Uterus (tissue), 3 donors: ENCODE measurements at regions not wholly inside any gene's neighbourhood (a gene's known extent, or its start where the extent isn't known, plus 50 kb on each side); places are given as distances from the start of the nearest gene placed in this dataset.

Experiments
- DNase-seq, 2 donors: peaks; one replicate each; pipeline ENCODE4 v3.0.0-alpha.2; 2019 to 2020
- H3K27ac ChIP-seq, 2 donors: fragments of 200-600 bp; sonication (generic); 1 replicate in 1 of 2; 2 replicates in 1 of 2; pipeline ENCODE4 v1.5.1; 2016 to 2018
- H3K27me3 ChIP-seq, 2 donors: fragments of 200-600 bp; sonication (generic); one replicate each; pipeline ENCODE4 v1.5.1; 2018 to 2019; ENCODE audit warnings: control low read depth in 1 of 2
- H3K36me3 ChIP-seq, 2 donors: fragments of 200-600 bp; sonication (generic); one replicate each; pipeline ENCODE4 v1.5.1; 2019; ENCODE audit warnings: control low read depth in 1 of 2
- H3K4me1 ChIP-seq, 2 donors: fragments of 200-600 bp; sonication (generic); one replicate each; pipeline ENCODE4 v1.5.1; 2018 to 2019; ENCODE audit warnings: control low read depth in 1 of 2
- H3K4me3 ChIP-seq, 2 donors: fragments of 200-600 bp; sonication (generic); 1 replicate in 1 of 2; 2 replicates in 1 of 2; pipeline ENCODE4 v1.5.1; 2018 to 2019; ENCODE audit warnings: mild to moderate bottlenecking in 1 of 2
- H3K9me3 ChIP-seq, 2 donors: fragments of 200-600 bp; sonication (generic); one replicate each; pipeline ENCODE4 v1.5.1; 2019; ENCODE audit warnings: control low read depth in 1 of 2
- POLR2A ChIP-seq, 2 donors: fragments of 450-650 bp; IDR thresholded peaks; one replicate each; pipeline ENCODE4 v1.6.1; 2016; ENCODE audit warnings: antibody characterized with exemption in 2 of 2, mild to moderate bottlenecking in 1 of 2, moderate library complexity in 1 of 2
- intact Hi-C: fragments of 100-400 bp; cut with DNase I; formaldehyde crosslinking; loops from one replicate; pipeline ENCODE4 v1.15.1; 2023; ENCODE audit warnings: low total_unique reads
- TF ChIP-seq, protein P1 (sequence below), 4 experiments: fragments of 200-600 bp in 2 of 4; fragments of 450-650 bp in 2 of 4; sonication (generic) in 2 of 4; IDR thresholded peaks; one replicate each; pipeline ENCODE4 v1.5.1; 2016 to 2019; ENCODE audit warnings: antibody characterized with exemption in 4 of 4, mild to moderate bottlenecking in 2 of 4, moderate library complexity in 1 of 4
- donor health status: DM: yes; HTN: yes; CAD: no.

DNA sequence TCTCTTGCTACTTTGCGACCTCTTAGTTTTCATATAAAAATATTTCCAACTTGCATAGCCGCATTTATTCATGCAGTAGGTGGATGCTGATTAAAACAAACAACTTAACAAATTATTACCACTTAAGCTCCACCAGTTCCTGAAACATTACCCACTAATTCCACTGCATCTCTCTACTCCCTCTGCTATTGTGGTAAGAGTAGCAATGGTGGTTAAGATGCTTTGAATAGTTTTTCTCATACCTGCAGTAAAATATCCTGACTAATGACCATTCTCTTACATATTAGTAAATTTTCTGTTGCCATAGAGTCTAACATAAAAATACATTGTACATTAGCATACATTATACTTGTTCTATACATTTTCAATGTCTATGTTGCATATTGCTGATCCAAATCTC, 397.6 kb upstream of the PLSCR5 start:
- Histone ChIP-seq H3K9me3 (no peaks in the 10 kb centered on the region), H3K27me3 (no peaks in the 10 kb centered on the region), H3K4me3 (no peak overlapping the region), H3K27ac (no peak overlapping the region), H3K4me1 (no peaks in the 10 kb centered on the region), H3K36me3 (no peaks in the 10 kb centered on the region)
- TF ChIP-seq POLR2A (IDR thresholded peaks at IDR 0.05) = no peak
- TF ChIP-seq, protein P1, sequence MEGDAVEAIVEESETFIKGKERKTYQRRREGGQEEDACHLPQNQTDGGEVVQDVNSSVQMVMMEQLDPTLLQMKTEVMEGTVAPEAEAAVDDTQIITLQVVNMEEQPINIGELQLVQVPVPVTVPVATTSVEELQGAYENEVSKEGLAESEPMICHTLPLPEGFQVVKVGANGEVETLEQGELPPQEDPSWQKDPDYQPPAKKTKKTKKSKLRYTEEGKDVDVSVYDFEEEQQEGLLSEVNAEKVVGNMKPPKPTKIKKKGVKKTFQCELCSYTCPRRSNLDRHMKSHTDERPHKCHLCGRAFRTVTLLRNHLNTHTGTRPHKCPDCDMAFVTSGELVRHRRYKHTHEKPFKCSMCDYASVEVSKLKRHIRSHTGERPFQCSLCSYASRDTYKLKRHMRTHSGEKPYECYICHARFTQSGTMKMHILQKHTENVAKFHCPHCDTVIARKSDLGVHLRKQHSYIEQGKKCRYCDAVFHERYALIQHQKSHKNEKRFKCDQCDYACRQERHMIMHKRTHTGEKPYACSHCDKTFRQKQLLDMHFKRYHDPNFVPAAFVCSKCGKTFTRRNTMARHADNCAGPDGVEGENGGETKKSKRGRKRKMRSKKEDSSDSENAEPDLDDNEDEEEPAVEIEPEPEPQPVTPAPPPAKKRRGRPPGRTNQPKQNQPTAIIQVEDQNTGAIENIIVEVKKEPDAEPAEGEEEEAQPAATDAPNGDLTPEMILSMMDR (IDR thresholded peaks at IDR 0.05) = no peak
- intact Hi-C loops = no loop called here
- DNase-seq = no peak

DNA sequence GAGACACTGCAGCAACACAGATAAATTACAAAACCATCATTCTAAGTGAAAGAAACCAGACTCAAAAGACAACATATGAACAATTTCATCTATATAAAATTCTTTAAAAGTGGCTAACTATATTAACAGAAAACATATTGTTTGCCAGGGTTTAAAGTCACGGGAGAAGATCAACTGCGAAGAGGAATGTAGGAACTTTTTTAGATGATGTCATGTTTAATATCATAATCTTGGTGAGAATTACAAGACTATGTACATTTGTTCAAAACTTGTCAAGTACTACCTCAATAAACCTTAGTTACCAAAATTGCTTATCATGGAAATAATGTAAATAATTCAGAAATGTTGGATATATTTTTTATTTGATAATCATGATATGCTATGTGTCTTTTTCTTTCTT, 395.1 kb upstream of the PLSCR5 start:
- Histone ChIP-seq H3K36me3 (no peaks in the 10 kb centered on the region), H3K27me3 (no peaks in the 10 kb centered on the region), H3K9me3 (no peaks in the 10 kb centered on the region), H3K27ac (no peak overlapping the region), H3K4me1 (no peaks in the 10 kb centered on the region), H3K4me3 (no peak overlapping the region)
- no peak for DNase-seq
- intact Hi-C loops = no loop called here
- TF ChIP-seq, protein P1 (IDR thresholded peaks at IDR 0.05) = no peak
- no peak for TF ChIP-seq POLR2A (IDR thresholded peaks at IDR 0.05)

DNA sequence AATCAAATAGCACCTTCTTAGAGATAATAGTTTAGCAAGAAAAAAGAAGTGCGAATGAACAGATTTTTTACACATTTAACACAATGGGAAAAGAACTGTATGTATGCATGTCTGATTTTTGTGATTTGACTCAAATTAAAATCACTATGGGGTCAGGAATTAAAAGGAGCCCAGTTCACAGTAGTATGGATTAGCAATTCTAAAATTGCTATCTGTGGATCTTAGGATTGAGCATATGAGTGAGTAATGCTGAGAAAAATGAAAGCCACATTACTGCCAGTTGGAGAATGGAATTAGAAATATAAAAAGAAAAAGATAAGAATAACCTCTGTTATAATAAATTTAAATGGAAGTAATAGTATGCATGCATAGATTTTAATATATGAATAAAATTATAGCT, 386.8 kb upstream of the PLSCR5 start:
- no peak overlapping the region for H3K27ac ChIP-seq
- DNase-seq = no peak
- no peaks in the 10 kb centered on the region for H3K36me3 ChIP-seq
- H3K9me3 ChIP-seq = no peaks in the 10 kb centered on the region
- H3K4me1 ChIP-seq = no peaks in the 10 kb centered on the region
- intact Hi-C loops = no loop called here
- H3K27me3 ChIP-seq = no peaks in the 10 kb centered on the region
- no peak for TF ChIP-seq POLR2A (IDR thresholded peaks at IDR 0.05)
- TF ChIP-seq, protein P1 (IDR thresholded peaks at IDR 0.05) = no peak
- H3K4me3 ChIP-seq = no peak overlapping the region

DNA sequence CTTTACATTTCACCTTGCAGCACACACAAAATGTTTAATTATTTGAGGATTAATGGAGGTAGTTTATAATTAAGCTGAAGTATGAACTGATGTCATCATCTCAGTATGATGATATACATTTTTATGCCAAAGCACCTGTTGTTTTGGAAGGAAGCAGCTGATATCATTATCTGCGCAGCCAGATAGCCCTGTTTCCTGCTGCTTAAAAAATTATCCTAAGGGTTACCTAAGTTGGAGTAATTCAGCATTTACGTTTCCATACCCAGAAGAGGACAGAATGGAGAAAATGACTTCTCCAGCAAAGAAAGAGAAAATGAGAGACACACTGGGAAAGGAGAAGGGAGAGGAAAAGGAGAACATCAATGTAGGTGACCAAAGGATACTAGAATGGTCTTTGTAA, 370.3 kb upstream of the PLSCR5 start:
- no peaks in the 10 kb centered on the region for H3K9me3 ChIP-seq
- intact Hi-C loops = no loop called here
- no peak for DNase-seq

DNA sequence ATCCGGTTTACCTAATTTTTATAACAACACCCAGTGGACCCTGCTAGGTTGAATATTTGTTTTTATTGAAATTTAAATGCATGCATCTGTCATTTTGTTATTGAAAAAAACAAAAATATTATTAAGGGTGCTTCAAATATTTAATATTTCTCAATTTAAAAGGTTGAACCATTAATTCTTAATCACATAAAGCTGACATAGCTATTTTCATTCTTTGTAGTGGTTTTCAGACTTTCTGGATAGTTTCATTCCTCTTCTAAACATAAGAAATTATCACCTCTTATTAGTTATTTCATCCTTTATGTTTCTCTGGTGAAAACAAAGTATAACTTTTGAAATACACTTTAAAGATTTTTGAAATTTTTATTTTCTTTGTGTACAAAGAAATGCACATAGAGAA, 369.9 kb upstream of the PLSCR5 start:
- Histone ChIP-seq H3K27ac (no peak overlapping the region), H3K9me3 (no peaks in the 10 kb centered on the region), H3K4me3 (no peak overlapping the region), H3K36me3 (no peaks in the 10 kb centered on the region), H3K27me3 (no peaks in the 10 kb centered on the region), H3K4me1 (no peaks in the 10 kb centered on the region)
- no peak for DNase-seq
- intact Hi-C loops = no loop called here
- TF ChIP-seq POLR2A (IDR thresholded peaks at IDR 0.05) = no peak
- TF ChIP-seq, protein P1 (IDR thresholded peaks at IDR 0.05) = no peak

More for the DNA sequence above, 370.3 kb upstream of the PLSCR5 start:
- Histone ChIP-seq H3K4me3 (no peak overlapping the region), H3K27me3 (no peaks in the 10 kb centered on the region), H3K4me1 (no peaks in the 10 kb centered on the region), H3K27ac (no peak overlapping the region), H3K36me3 (no peaks in the 10 kb centered on the region)
- TF ChIP-seq, protein P1 (IDR thresholded peaks at IDR 0.05) = no peak
- TF ChIP-seq POLR2A (IDR thresholded peaks at IDR 0.05) = no peak
